Tibial nerve (tissue), 4 donors: ENCODE measurements at regions not wholly inside any gene's neighbourhood (a gene's known extent, or its start where the extent isn't known, plus 50 kb on each side); places are given as distances from the start of the nearest gene placed in this dataset.

Experiments
- CTCF ChIP-seq, 5 experiments: fragments of 200-600 bp in 3 of 5; fragments of 450-650 bp in 2 of 5; sonication (generic) in 3 of 5; IDR thresholded peaks; one replicate each; pipeline ENCODE4 v1.5.1; 2016 to 2019; ENCODE audit warnings: antibody characterized with exemption in 5 of 5, mild to moderate bottlenecking in 3 of 5, moderate library complexity in 2 of 5
- EP300 ChIP-seq, 2 donors: sonication (generic); formaldehyde crosslinking; IDR thresholded peaks; one replicate each; pipeline ENCODE4 v1.6.1; 2017; ENCODE audit warnings: antibody characterized with exemption in 2 of 2, mild to moderate bottlenecking in 1 of 2
- POLR2A ChIP-seq, 2 donors: fragments of 450-650 bp; IDR thresholded peaks; one replicate each; pipeline ENCODE4 v1.6.1; 2017; ENCODE audit warnings: antibody characterized with exemption in 2 of 2, mild to moderate bottlenecking in 2 of 2, moderate library complexity in 2 of 2

- TF ChIP-seq CTCF (IDR thresholded peaks at IDR 0.05) (no peak), POLR2A (IDR thresholded peaks at IDR 0.05) (no peak), EP300 (IDR thresholded peaks at IDR 0.05) (no peak)
Observed at GRCh38 chr12:92007787-92008186, 137.9 kb downstream of the BTG1 start.
